B cell (primary cell): ENCODE measurements at regions not wholly inside any gene's neighbourhood (a gene's known extent, or its start where the extent isn't known, plus 50 kb on each side); places are given as distances from the start of the nearest gene placed in this dataset.

Experiments
- EZH2 ChIP-seq: IDR thresholded peaks from 2 replicates; pipeline ENCODE4 v1.6.1; 2012; ENCODE audit warnings: borderline replicate concordance, low read depth, mild to moderate bottlenecking, moderate library complexity, low read length; ENCODE audit not compliant: insufficient read depth, poor library complexity, severe bottlenecking
- TF ChIP-seq, protein P1 (sequence below): fragments of 200-600 bp; IDR thresholded peaks from one replicate; pipeline ENCODE4 v1.8.0; 2022; ENCODE audit warnings: antibody characterized with exemption, mild to moderate bottlenecking

DNA sequence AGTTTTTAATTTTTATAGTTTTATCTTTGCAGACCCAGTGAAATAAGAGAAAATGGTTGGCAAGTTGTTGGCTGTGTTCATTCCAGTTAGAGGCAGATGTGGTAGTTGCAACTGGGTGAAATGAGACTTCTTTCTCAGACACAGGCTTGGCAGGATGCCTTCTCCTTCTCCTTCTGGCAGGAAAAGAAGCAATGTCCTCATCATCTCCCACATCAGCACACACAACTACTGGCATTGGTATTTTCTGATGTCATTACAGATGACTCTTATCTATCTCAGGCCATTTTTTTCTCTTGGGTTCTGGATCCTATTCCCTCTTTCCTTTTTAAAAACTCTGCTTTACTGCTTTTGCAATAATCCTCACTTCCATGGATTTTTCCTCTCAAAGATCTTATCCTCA, 103.3 kb upstream of the EDIL3 start:
- TF ChIP-seq, protein P1, sequence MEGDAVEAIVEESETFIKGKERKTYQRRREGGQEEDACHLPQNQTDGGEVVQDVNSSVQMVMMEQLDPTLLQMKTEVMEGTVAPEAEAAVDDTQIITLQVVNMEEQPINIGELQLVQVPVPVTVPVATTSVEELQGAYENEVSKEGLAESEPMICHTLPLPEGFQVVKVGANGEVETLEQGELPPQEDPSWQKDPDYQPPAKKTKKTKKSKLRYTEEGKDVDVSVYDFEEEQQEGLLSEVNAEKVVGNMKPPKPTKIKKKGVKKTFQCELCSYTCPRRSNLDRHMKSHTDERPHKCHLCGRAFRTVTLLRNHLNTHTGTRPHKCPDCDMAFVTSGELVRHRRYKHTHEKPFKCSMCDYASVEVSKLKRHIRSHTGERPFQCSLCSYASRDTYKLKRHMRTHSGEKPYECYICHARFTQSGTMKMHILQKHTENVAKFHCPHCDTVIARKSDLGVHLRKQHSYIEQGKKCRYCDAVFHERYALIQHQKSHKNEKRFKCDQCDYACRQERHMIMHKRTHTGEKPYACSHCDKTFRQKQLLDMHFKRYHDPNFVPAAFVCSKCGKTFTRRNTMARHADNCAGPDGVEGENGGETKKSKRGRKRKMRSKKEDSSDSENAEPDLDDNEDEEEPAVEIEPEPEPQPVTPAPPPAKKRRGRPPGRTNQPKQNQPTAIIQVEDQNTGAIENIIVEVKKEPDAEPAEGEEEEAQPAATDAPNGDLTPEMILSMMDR = no peak
- TF ChIP-seq EZH2 = no peak
